PC-9 (cell line): ENCODE measurements at regions not wholly inside any gene's neighbourhood (a gene's known extent, or its start where the extent isn't known, plus 50 kb on each side); places are given as distances from the start of the nearest gene placed in this dataset.
"Not testable (repeated sequence)": the region's sequence is repeated elsewhere in the genome, so short reads cannot be mapped to it uniquely, and the experiment has no call there.

Experiments used
- BruUV-seq: library from RNA; stranded (reverse); fragments of 400-500 nt; replicated peaks from 2 replicates; lab custom pipeline; 2021; lab: Mats Ljungman, UMichigan
- CTCF ChIA-PET: fragments of 300-600 bp; sonication (Branson Sonifier 250); formaldehyde crosslinking; loops from one replicate; lab custom pipeline; 2022; ENCODE audit warnings: antibody characterized with exemption; lab: Charles Lee
- POLR2A ChIA-PET: fragments of 300-600 bp; sonication (Branson Sonifier 250); formaldehyde crosslinking; loops from one replicate; lab custom pipeline; 2022; ENCODE audit warnings: antibody characterized with exemption; ENCODE audit not compliant: unreplicated experiment; lab: Charles Lee
- DNase-seq, 2 experiments: peaks; one replicate each; pipeline versions ENCODE4 v3.0.0 to v3.0.0-alpha.2; 2015 to 2022; ENCODE audit warnings: mixed read lengths in 1 of 2
- H2AFZ ChIP-seq: fragments of 200-600 bp; sonication (generic); 2 replicates; pipeline ENCODE4 v1.8.1; 2017; ENCODE audit warnings: antibody characterized with exemption
- H3F3A ChIP-seq: fragments of 200-600 bp; sonication (generic); 2 replicates; pipeline ENCODE4 v1.8.1; 2017; ENCODE audit warnings: antibody characterized with exemption, mild to moderate bottlenecking, low read depth; ENCODE audit not compliant: insufficient read depth
- H3K27ac ChIP-seq: fragments of 200-600 bp; sonication (generic); 2 replicates; pipeline ENCODE4 v1.6.1; 2016; ENCODE audit warnings: mixed run types
- H3K27me3 ChIP-seq: fragments of 200-600 bp; sonication (generic); 2 replicates; pipeline ENCODE4 v1.6.1; 2016; ENCODE audit warnings: low read depth, mixed run types; ENCODE audit not compliant: insufficient read depth
- H3K36me3 ChIP-seq: fragments of 200-600 bp; sonication (generic); 2 replicates; pipeline ENCODE4 v1.6.1; 2016; ENCODE audit warnings: low read depth, mixed run types
- H3K4me1 ChIP-seq: fragments of 200-600 bp; sonication (generic); replicated peaks from 2 replicates; pipeline ENCODE4 v1.6.1; 2016; ENCODE audit warnings: mixed run types; ENCODE audit not compliant: insufficient read depth
- H3K4me2 ChIP-seq: fragments of 200-600 bp; sonication (generic); 2 replicates; pipeline ENCODE4 v1.6.1; 2017; ENCODE audit warnings: mixed run types
- H3K4me3 ChIP-seq: fragments of 200-600 bp; sonication (generic); 2 replicates; pipeline ENCODE4 v1.6.1; 2016; ENCODE audit warnings: mixed run types
- H3K79me2 ChIP-seq: fragments of 200-600 bp; sonication (generic); 2 replicates; pipeline ENCODE4 v1.6.1; 2017; ENCODE audit warnings: low read depth, mixed run types
- H3K9me2 ChIP-seq: fragments of 200-600 bp; sonication (generic); 2 replicates; pipeline ENCODE4 v1.8.1; 2017; ENCODE audit warnings: mild to moderate bottlenecking; ENCODE audit not compliant: insufficient read depth
- H3K9me3 ChIP-seq: fragments of 200-600 bp; sonication (generic); 2 replicates; pipeline ENCODE4 v1.8.1; 2016; ENCODE audit warnings: low read depth; ENCODE audit not compliant: insufficient read depth
- H4K20me1 ChIP-seq: fragments of 200-600 bp; sonication (generic); 2 replicates; pipeline ENCODE4 v1.8.1; 2017; ENCODE audit not compliant: insufficient read depth
- EZH2 ChIP-seq: fragments of 200-600 bp; sonication (generic); IDR thresholded peaks from 2 replicates; pipeline ENCODE4 v1.8.0; 2017; ENCODE audit warnings: antibody characterized with exemption, low read depth
- intact Hi-C: fragments of 100-400 bp; cut with micrococcal nuclease; formaldehyde crosslinking; loops from one replicate; pipeline ENCODE4 v1.10.0; 2022; ENCODE audit not compliant: unreplicated experiment
- TF ChIP-seq, protein P1 (sequence below): fragments of 200-600 bp; sonication (generic); conservative IDR thresholded peaks from 2 replicates; pipeline ENCODE4 v1.6.1; 2017; ENCODE audit warnings: mixed run types, antibody characterized with exemption, mild to moderate bottlenecking, moderate library complexity

DNA sequence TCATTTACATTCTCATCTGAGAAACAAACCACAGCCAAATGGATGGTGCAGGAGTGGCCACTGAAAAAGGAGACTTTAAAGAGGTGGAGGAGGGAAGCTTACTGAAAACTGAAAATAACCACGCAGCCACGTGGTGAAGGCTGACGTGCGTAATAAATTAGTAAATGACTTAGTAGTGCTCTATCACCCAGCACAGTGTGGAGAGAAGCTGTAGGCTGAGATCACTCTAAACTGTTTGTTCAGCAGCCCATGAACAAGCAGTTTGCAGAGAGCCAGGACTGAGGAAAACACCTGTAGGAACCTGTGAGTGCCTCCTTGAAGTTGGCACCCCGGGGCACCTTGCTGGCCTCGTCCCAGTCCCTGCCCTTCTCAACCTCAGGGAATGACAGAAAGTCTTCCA lies 193.0 kb downstream of the TXNL1 start:
- H2AFZ ChIP-seq: no peak overlapping the region
- H3K27ac ChIP-seq: no peak overlapping the region
- H3K4me3 ChIP-seq: no peak overlapping the region
- DNase-seq: no peak
- H4K20me1 ChIP-seq: no peaks in the 10 kb centered on the region
- no peaks in the 10 kb centered on the region for H3K4me1 ChIP-seq
- no peaks in the 10 kb centered on the region for H3K9me2 ChIP-seq
- H3K79me2 ChIP-seq: no peaks in the 10 kb centered on the region
- H3K27me3 ChIP-seq: no peaks in the 10 kb centered on the region
- no peaks in the 10 kb centered on the region for H3F3A ChIP-seq
- no peak overlapping the region for H3K4me2 ChIP-seq
- H3K36me3 ChIP-seq: no peaks in the 10 kb centered on the region
- BruUV-seq: no TSS peak
- intact Hi-C loops: no loop called here
- ChIA-PET POLR2A (no interaction called here), CTCF (no interaction called here)
- TF ChIP-seq, protein P1, sequence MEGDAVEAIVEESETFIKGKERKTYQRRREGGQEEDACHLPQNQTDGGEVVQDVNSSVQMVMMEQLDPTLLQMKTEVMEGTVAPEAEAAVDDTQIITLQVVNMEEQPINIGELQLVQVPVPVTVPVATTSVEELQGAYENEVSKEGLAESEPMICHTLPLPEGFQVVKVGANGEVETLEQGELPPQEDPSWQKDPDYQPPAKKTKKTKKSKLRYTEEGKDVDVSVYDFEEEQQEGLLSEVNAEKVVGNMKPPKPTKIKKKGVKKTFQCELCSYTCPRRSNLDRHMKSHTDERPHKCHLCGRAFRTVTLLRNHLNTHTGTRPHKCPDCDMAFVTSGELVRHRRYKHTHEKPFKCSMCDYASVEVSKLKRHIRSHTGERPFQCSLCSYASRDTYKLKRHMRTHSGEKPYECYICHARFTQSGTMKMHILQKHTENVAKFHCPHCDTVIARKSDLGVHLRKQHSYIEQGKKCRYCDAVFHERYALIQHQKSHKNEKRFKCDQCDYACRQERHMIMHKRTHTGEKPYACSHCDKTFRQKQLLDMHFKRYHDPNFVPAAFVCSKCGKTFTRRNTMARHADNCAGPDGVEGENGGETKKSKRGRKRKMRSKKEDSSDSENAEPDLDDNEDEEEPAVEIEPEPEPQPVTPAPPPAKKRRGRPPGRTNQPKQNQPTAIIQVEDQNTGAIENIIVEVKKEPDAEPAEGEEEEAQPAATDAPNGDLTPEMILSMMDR: no peak
- TF ChIP-seq EZH2: no peak
- H3K9me3 ChIP-seq: no peaks in the 10 kb centered on the region

DNA sequence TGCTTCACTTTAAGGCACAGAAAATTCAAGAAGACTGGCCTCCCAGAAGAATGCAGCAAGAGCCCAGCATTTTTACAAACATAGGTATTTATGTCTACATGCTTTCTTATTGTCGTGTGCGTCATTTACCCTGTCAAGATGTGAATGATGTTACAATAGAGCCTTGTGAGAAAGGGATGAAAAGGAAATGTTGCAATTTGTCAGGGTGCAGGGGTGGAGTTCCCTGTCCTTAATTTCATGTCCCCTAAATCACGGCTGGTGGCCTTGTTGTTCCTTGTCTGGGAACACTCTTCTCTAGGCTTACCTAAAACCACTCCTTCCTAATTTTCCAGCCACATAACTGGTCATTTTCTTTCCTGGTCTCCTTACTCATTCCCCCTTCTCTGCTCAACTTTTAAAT lies 194.2 kb downstream of the TXNL1 start:
- BruUV-seq: no TSS peak
- Histone ChIP-seq H3K36me3 (no peaks in the 10 kb centered on the region), H3K27me3 (no peaks in the 10 kb centered on the region), H2AFZ (no peak overlapping the region), H3K4me1 (no peaks in the 10 kb centered on the region), H3K79me2 (no peaks in the 10 kb centered on the region), H3K9me3 (no peaks in the 10 kb centered on the region), H3K4me3 (no peak overlapping the region), H3K9me2 (no peaks in the 10 kb centered on the region), H3K4me2 (no peak overlapping the region), H4K20me1 (no peaks in the 10 kb centered on the region), H3F3A (no peaks in the 10 kb centered on the region), H3K27ac (no peak overlapping the region)
- ChIA-PET CTCF (no interaction called here), POLR2A (no interaction called here)
- TF ChIP-seq EZH2: no peak
- TF ChIP-seq, protein P1: no peak
- intact Hi-C loops: no loop called here
- no peak for DNase-seq

DNA sequence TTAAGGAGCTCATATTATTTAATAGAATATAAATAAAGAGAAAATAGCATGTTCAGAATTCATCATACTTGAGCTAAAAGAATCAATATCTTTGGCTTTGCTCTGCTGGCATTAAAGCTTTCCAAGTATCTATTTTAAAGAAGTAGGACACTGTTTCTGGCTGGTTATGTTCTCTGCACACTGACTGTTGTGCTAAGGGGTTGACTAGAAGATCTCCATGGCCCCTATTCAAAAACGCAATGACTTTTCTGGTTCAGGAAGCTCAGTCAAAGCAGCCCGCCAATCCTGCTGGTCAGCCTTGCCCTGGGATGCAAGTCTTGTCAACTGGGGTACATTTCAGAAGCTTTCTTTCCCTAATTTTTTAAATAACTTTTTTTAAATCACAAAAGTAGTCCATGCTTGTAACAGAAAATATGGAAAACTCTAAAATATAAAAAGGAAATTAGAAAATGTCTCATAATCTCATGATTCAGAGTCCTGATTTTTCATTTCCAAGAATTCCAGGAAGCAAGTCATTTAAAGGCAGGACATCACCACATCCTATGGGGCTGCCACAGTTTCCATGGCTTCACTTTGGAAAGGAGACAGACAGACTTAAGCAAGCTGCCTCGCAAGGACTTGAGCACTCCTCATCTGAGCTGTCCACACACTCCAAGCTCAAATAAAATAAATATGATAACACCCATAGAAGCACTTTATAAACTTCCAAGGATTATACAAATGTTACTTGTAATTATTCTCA lies 195.1 kb downstream of the TXNL1 start:
- no peak overlapping the region for H3K4me3 ChIP-seq
- DNase-seq: no peak
- no peak overlapping the region for H3K4me2 ChIP-seq
- H3K27me3 ChIP-seq: no peaks in the 10 kb centered on the region
- ChIA-PET POLR2A (no interaction called here), CTCF (no interaction called here)
- H3K27ac ChIP-seq: no peak overlapping the region
- H3K79me2 ChIP-seq: no peaks in the 10 kb centered on the region
- no peaks in the 10 kb centered on the region for H3K9me3 ChIP-seq
- H4K20me1 ChIP-seq: no peaks in the 10 kb centered on the region
- H2AFZ ChIP-seq: no peak overlapping the region
- no peak for TF ChIP-seq EZH2
- TF ChIP-seq, protein P1: no peak
- no TSS peak for BruUV-seq
- no peaks in the 10 kb centered on the region for H3F3A ChIP-seq
- H3K36me3 ChIP-seq: no peaks in the 10 kb centered on the region
- H3K9me2 ChIP-seq: no peaks in the 10 kb centered on the region
- no peaks in the 10 kb centered on the region for H3K4me1 ChIP-seq
- intact Hi-C loops: no loop called here

DNA sequence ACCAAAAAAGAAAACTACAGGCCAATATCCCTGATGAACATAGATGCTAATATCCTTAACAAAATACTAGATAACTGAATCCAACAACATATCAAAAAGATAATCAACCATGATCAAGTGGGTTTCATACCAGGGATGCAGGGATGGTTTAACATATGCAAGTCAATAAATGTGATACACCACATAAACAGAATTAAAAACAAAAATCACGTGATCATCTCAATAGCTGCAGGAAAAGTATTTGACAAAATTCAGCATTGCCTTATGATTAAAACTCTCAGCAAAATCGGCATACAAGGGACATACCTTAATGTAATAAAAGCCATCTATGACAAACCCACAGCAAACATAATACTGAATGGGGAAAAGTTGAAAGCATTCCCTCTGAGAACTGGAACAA lies 199.9 kb downstream of the TXNL1 start:
- H3K4me1 ChIP-seq, H3K27ac ChIP-seq, H3K27me3 ChIP-seq, H3K4me3 ChIP-seq, DNase-seq, H3K9me2 ChIP-seq, CTCF ChIA-PET, POLR2A ChIA-PET, H4K20me1 ChIP-seq, BruUV-seq, H3F3A ChIP-seq, H3K79me2 ChIP-seq, H3K36me3 ChIP-seq, intact Hi-C loops, H3K9me3 ChIP-seq, H2AFZ ChIP-seq, H3K4me2 ChIP-seq: not testable (repeated sequence)
